ENCODE measurements at regions not wholly inside any gene's neighbourhood (a gene's known extent, or its start where the extent isn't known, plus 50 kb on each side); places are given as distances from the start of the nearest gene placed in this dataset.

- ATAC-seq (replicated peaks; ENCODE audit: extremely low read depth, poor library complexity, severe bottlenecking) (no peak), DNase-seq (ENCODE audit: low spot score in 2 of 2) (no peak)
- H3K9me3 Mint-ChIP-seq = no peaks in the 10 kb centered on the region
- no peak overlapping the region for H3K4me3 Mint-ChIP-seq
- no peaks in the 10 kb centered on the region for H3K27me3 Mint-ChIP-seq
- no peak overlapping the region for H3K27ac Mint-ChIP-seq (ENCODE audit: low read depth)
- H3K36me3 Mint-ChIP-seq (ENCODE audit: insufficient read depth) = no peaks in the 10 kb centered on the region
- H3K4me1 Mint-ChIP-seq = peaks cover 6% of the 10 kb centered on the region
Observed at GRCh38 chr14:65332141-65332871, 80.2 kb upstream of the FUT8 start.

- H3K36me3 Mint-ChIP-seq (ENCODE audit: insufficient read depth) = no peaks in the 10 kb centered on the region
- no peaks in the 10 kb centered on the region for H3K9me3 Mint-ChIP-seq
- DNase-seq (ENCODE audit: low spot score in 2 of 2) (no peak), ATAC-seq (replicated peaks; ENCODE audit: extremely low read depth, poor library complexity, severe bottlenecking) (no peak)
- H3K27me3 Mint-ChIP-seq = no peaks in the 10 kb centered on the region
- H3K4me1 Mint-ChIP-seq = peaks cover 6% of the 10 kb centered on the region
- no peak overlapping the region for H3K27ac Mint-ChIP-seq (ENCODE audit: low read depth)
- H3K4me3 Mint-ChIP-seq = no peak overlapping the region
Observed at GRCh38 chr14:65333943-65334687, 78.4 kb upstream of the FUT8 start.

- no peaks in the 10 kb centered on the region for H3K27me3 Mint-ChIP-seq
- no peak overlapping the region for H3K4me3 Mint-ChIP-seq
- H3K9me3 Mint-ChIP-seq = no peaks in the 10 kb centered on the region
- H3K27ac Mint-ChIP-seq (ENCODE audit: low read depth) = no peak overlapping the region
- peaks cover 6% of the 10 kb centered on the region for H3K4me1 Mint-ChIP-seq
- DNase-seq (ENCODE audit: low spot score in 2 of 2) (no peak), ATAC-seq (replicated peaks; ENCODE audit: extremely low read depth, poor library complexity, severe bottlenecking) (no peak)
- no peaks in the 10 kb centered on the region for H3K36me3 Mint-ChIP-seq (ENCODE audit: insufficient read depth)
Observed at GRCh38 chr14:65334765-65335410, 77.6 kb upstream of the FUT8 start.

- H3K27me3 Mint-ChIP-seq = no peaks in the 10 kb centered on the region
- no peak for DNase-seq (ENCODE audit: low spot score in 2 of 2)
- peaks cover 6% of the 10 kb centered on the region for H3K4me1 Mint-ChIP-seq
- H3K4me3 Mint-ChIP-seq = no peak overlapping the region
- ATAC-seq (replicated peaks; ENCODE audit: extremely low read depth, poor library complexity, severe bottlenecking) = no peak
- H3K36me3 Mint-ChIP-seq (ENCODE audit: insufficient read depth) = no peaks in the 10 kb centered on the region
- H3K27ac Mint-ChIP-seq (ENCODE audit: low read depth) = no peak overlapping the region
- no peaks in the 10 kb centered on the region for H3K9me3 Mint-ChIP-seq
Observed at GRCh38 chr14:65335411-65335947, 77.1 kb upstream of the FUT8 start.

GRCh38 chr14:65336191-65336591 is 76.3 kb upstream of the FUT8 start:
- Mint-ChIP-seq H3K4me1 (peaks cover 6% of the 10 kb centered on the region), H3K4me3 (no peak overlapping the region), H3K9me3 (no peaks in the 10 kb centered on the region), H3K27me3 (no peaks in the 10 kb centered on the region), H3K27ac (ENCODE audit: low read depth) (no peak overlapping the region), H3K36me3 (ENCODE audit: insufficient read depth) (no peaks in the 10 kb centered on the region)
- DNase-seq (ENCODE audit: low spot score in 2 of 2) (no peak), ATAC-seq (replicated peaks; ENCODE audit: extremely low read depth, poor library complexity, severe bottlenecking) (no peak)

GRCh38 chr14:65339866-65340265 is 72.7 kb upstream of the FUT8 start:
- DNase-seq (ENCODE audit: low spot score in 2 of 2) (no peak), ATAC-seq (replicated peaks; ENCODE audit: extremely low read depth, poor library complexity, severe bottlenecking) (no peak)
- Mint-ChIP-seq H3K27ac (ENCODE audit: low read depth) (no peak overlapping the region), H3K4me1 (peaks cover 6% of the 10 kb centered on the region), H3K36me3 (ENCODE audit: insufficient read depth) (no peaks in the 10 kb centered on the region), H3K27me3 (no peaks in the 10 kb centered on the region), H3K9me3 (no peaks in the 10 kb centered on the region), H3K4me3 (no peak overlapping the region)

GRCh38 chr14:65344011-65344410 is 68.5 kb upstream of the FUT8 start:
- H3K4me3 Mint-ChIP-seq = no peak overlapping the region
- no peak overlapping the region for H3K27ac Mint-ChIP-seq (ENCODE audit: low read depth)
- no peaks in the 10 kb centered on the region for H3K4me1 Mint-ChIP-seq
- no peaks in the 10 kb centered on the region for H3K36me3 Mint-ChIP-seq (ENCODE audit: insufficient read depth)
- H3K27me3 Mint-ChIP-seq = no peaks in the 10 kb centered on the region
- ATAC-seq (replicated peaks; ENCODE audit: extremely low read depth, poor library complexity, severe bottlenecking) = no peak
- DNase-seq (ENCODE audit: low spot score in 2 of 2) = no peak
- H3K9me3 Mint-ChIP-seq = no peaks in the 10 kb centered on the region

- no peak overlapping the region for H3K4me3 Mint-ChIP-seq
- H3K36me3 Mint-ChIP-seq (ENCODE audit: insufficient read depth) = no peaks in the 10 kb centered on the region
- DNase-seq (ENCODE audit: low spot score in 2 of 2) (no peak), ATAC-seq (replicated peaks; ENCODE audit: extremely low read depth, poor library complexity, severe bottlenecking) (no peak)
- no peaks in the 10 kb centered on the region for H3K4me1 Mint-ChIP-seq
- no peaks in the 10 kb centered on the region for H3K9me3 Mint-ChIP-seq
- no peaks in the 10 kb centered on the region for H3K27me3 Mint-ChIP-seq
- no peak overlapping the region for H3K27ac Mint-ChIP-seq (ENCODE audit: low read depth)
Observed at GRCh38 chr14:65345266-65345665, 67.3 kb upstream of the FUT8 start.

GRCh38 chr14:65346474-65346873 is 66.1 kb upstream of the FUT8 start:
- Mint-ChIP-seq H3K4me1 (no peaks in the 10 kb centered on the region), H3K27me3 (no peaks in the 10 kb centered on the region)

GRCh38 chr14:65346895-65347294 is 65.6 kb upstream of the FUT8 start:
- ATAC-seq (replicated peaks; ENCODE audit: extremely low read depth, poor library complexity, severe bottlenecking) = no peak
- H3K27ac Mint-ChIP-seq (ENCODE audit: low read depth) = no peak overlapping the region

More at GRCh38 chr14:65346474-65346873, 66.1 kb upstream of the FUT8 start:
- H3K27ac Mint-ChIP-seq (ENCODE audit: low read depth) = no peak overlapping the region
- H3K36me3 Mint-ChIP-seq (ENCODE audit: insufficient read depth) = no peaks in the 10 kb centered on the region
- H3K4me3 Mint-ChIP-seq = no peak overlapping the region
- no peak for ATAC-seq (replicated peaks; ENCODE audit: extremely low read depth, poor library complexity, severe bottlenecking)
- DNase-seq (ENCODE audit: low spot score in 2 of 2) = no peak
- H3K9me3 Mint-ChIP-seq = no peaks in the 10 kb centered on the region

GRCh38 chr14:65348137-65348536 is 64.4 kb upstream of the FUT8 start:
- Mint-ChIP-seq H3K4me3 (no peak overlapping the region), H3K4me1 (no peaks in the 10 kb centered on the region), H3K27me3 (no peaks in the 10 kb centered on the region), H3K9me3 (no peaks in the 10 kb centered on the region), H3K27ac (ENCODE audit: low read depth) (no peak overlapping the region), H3K36me3 (ENCODE audit: insufficient read depth) (no peaks in the 10 kb centered on the region)
- DNase-seq (ENCODE audit: low spot score in 2 of 2) = no peak
- ATAC-seq (replicated peaks; ENCODE audit: extremely low read depth, poor library complexity, severe bottlenecking) = no peak

More at GRCh38 chr14:65346895-65347294, 65.6 kb upstream of the FUT8 start:
- no peaks in the 10 kb centered on the region for H3K36me3 Mint-ChIP-seq (ENCODE audit: insufficient read depth)
- no peak overlapping the region for H3K4me3 Mint-ChIP-seq
- no peak for DNase-seq (ENCODE audit: low spot score in 2 of 2)
- H3K4me1 Mint-ChIP-seq = no peaks in the 10 kb centered on the region
- no peaks in the 10 kb centered on the region for H3K9me3 Mint-ChIP-seq
- no peaks in the 10 kb centered on the region for H3K27me3 Mint-ChIP-seq

- no peaks in the 10 kb centered on the region for H3K4me1 Mint-ChIP-seq
Observed at GRCh38 chr14:65349100-65349499, 63.4 kb upstream of the FUT8 start.

More at GRCh38 chr14:65349100-65349499, 63.4 kb upstream of the FUT8 start:
- Mint-ChIP-seq H3K36me3 (ENCODE audit: insufficient read depth) (no peaks in the 10 kb centered on the region), H3K27ac (ENCODE audit: low read depth) (no peak overlapping the region), H3K27me3 (no peaks in the 10 kb centered on the region), H3K9me3 (no peaks in the 10 kb centered on the region), H3K4me3 (no peak overlapping the region)
- DNase-seq (ENCODE audit: low spot score in 2 of 2) = no peak
- ATAC-seq (replicated peaks; ENCODE audit: extremely low read depth, poor library complexity, severe bottlenecking) = no peak
